SK-N-MC (cell line): ENCODE measurements at regions not wholly inside any gene's neighbourhood (a gene's known extent, or its start where the extent isn't known, plus 50 kb on each side); places are given as distances from the start of the nearest gene placed in this dataset.
"Not testable (repeated sequence)": the region's sequence is repeated elsewhere in the genome, so short reads cannot be mapped to it uniquely, and the experiment has no call there.

Experiments
- DNase-seq: peaks from one replicate; pipeline ENCODE4 v3.0.0-alpha.2; 2011; ENCODE audit warnings: low read depth, low spot score
- H3K27ac ChIP-seq: fragments of 200-600 bp; sonication (generic); 2 replicates; pipeline ENCODE4 v1.5.1; 2016; ENCODE audit warnings: mixed run types
- H3K36me3 ChIP-seq: fragments of 200-600 bp; sonication (generic); 2 replicates; pipeline ENCODE4 v1.6.1; 2017; ENCODE audit warnings: antibody characterized with exemption, low read length, mixed read lengths; ENCODE audit not compliant: insufficient read depth
- H3K4me3 ChIP-seq: fragments of 200-600 bp; sonication (generic); 2 replicates; pipeline ENCODE4 v1.5.1; 2016
- H3K9ac ChIP-seq: fragments of 200-600 bp; sonication (generic); 2 replicates; pipeline ENCODE4 v1.8.0; 2017; ENCODE audit warnings: mixed run types, mixed read lengths; ENCODE audit not compliant: insufficient read length
- H3K9me3 ChIP-seq: fragments of 200-600 bp; sonication (generic); 2 replicates; pipeline ENCODE4 v1.6.1; 2017; ENCODE audit warnings: low read depth, mild to moderate bottlenecking, antibody characterized with exemption, low read length, moderate library complexity, mixed read lengths
- EZH2 ChIP-seq: fragments of 200-600 bp; sonication (generic); IDR thresholded peaks from one replicate; pipeline ENCODE4 v1.6.1; 2017; ENCODE audit warnings: antibody characterized with exemption
- FOXP2 ChIP-seq: optimal IDR thresholded peaks from 2 replicates; pipeline ENCODE3; 2011; ENCODE audit warnings: mild to moderate bottlenecking, moderate library complexity; ENCODE audit not compliant: insufficient read depth; ENCODE audit errors: extremely low read length, control extremely low read depth
- POLR2AphosphoS5 ChIP-seq: IDR thresholded peaks from 2 replicates; pipeline ENCODE4 v1.6.1; 2012; ENCODE audit warnings: mild to moderate bottlenecking, low read depth, low read length, borderline replicate concordance

- no peak overlapping the region for H3K27ac ChIP-seq
- no peak for TF ChIP-seq EZH2
- no peak for TF ChIP-seq FOXP2
- TF ChIP-seq POLR2AphosphoS5: no peak
- no peaks in the 10 kb centered on the region for H3K36me3 ChIP-seq
- DNase-seq: no peak
- no peaks in the 10 kb centered on the region for H3K9me3 ChIP-seq
- H3K4me3 ChIP-seq: no peak overlapping the region
- no peak overlapping the region for H3K9ac ChIP-seq
These were observed 1197.6 kb downstream of the AACS start for GRCh38 chr12:126262829-126263228.

- no peak overlapping the region for H3K27ac ChIP-seq
- H3K9me3 ChIP-seq: no peaks in the 10 kb centered on the region
- no peak overlapping the region for H3K4me3 ChIP-seq
- TF ChIP-seq POLR2AphosphoS5 (no peak), EZH2 (no peak), FOXP2 (no peak)
- H3K9ac ChIP-seq: no peak overlapping the region
- no peaks in the 10 kb centered on the region for H3K36me3 ChIP-seq
- DNase-seq: no peak
These were observed 1203.0 kb downstream of the AACS start for GRCh38 chr12:126268222-126268621.

GRCh38 chr12:126271159-126271558, 1205.9 kb downstream of the AACS start:
- no peak for TF ChIP-seq FOXP2
- TF ChIP-seq POLR2AphosphoS5: no peak
- TF ChIP-seq EZH2: no peak
- H3K4me3 ChIP-seq: no peak overlapping the region
- no peak overlapping the region for H3K9ac ChIP-seq
- DNase-seq: no peak
- H3K36me3 ChIP-seq: no peaks in the 10 kb centered on the region
- no peak overlapping the region for H3K27ac ChIP-seq
- H3K9me3 ChIP-seq: no peaks in the 10 kb centered on the region

- Histone ChIP-seq H3K36me3 (no peaks in the 10 kb centered on the region), H3K27ac (no peak overlapping the region), H3K9ac (no peak overlapping the region), H3K9me3 (no peaks in the 10 kb centered on the region), H3K4me3 (no peak overlapping the region)
- no peak for DNase-seq
- TF ChIP-seq EZH2: no peak
- TF ChIP-seq FOXP2: no peak
These were observed 1217.5 kb downstream of the AACS start for GRCh38 chr12:126282691-126283090.

GRCh38 chr12:126286203-126286602, 1221.0 kb downstream of the AACS start:
- H3K4me3 ChIP-seq: no peak overlapping the region
- no peak for DNase-seq
- no peak for TF ChIP-seq EZH2
- TF ChIP-seq FOXP2: no peak
- no peak for TF ChIP-seq POLR2AphosphoS5
- H3K36me3 ChIP-seq: no peaks in the 10 kb centered on the region
- H3K27ac ChIP-seq: no peak overlapping the region
- H3K9me3 ChIP-seq: no peaks in the 10 kb centered on the region
- H3K9ac ChIP-seq: no peak overlapping the region

- Histone ChIP-seq H3K27ac (no peak overlapping the region), H3K36me3 (no peaks in the 10 kb centered on the region), H3K9me3 (no peaks in the 10 kb centered on the region), H3K4me3 (no peak overlapping the region), H3K9ac (no peak overlapping the region)
- TF ChIP-seq FOXP2 (no peak), EZH2 (no peak), POLR2AphosphoS5 (no peak)
- no peak for DNase-seq
These were observed 1225.2 kb downstream of the AACS start for GRCh38 chr12:126290456-126290855.

GRCh38 chr12:126291987-126292386, 1226.8 kb downstream of the AACS start:
- not testable (repeated sequence) for H3K9me3 ChIP-seq, DNase-seq, H3K9ac ChIP-seq, H3K27ac ChIP-seq, H3K36me3 ChIP-seq, H3K4me3 ChIP-seq

GRCh38 chr12:126295652-126296051, 1230.4 kb downstream of the AACS start:
- H3K9ac ChIP-seq: no peak overlapping the region
- DNase-seq: no peak
- no peak overlapping the region for H3K27ac ChIP-seq
- TF ChIP-seq FOXP2 (no peak), EZH2 (no peak), POLR2AphosphoS5 (no peak)
- no peak overlapping the region for H3K4me3 ChIP-seq
- H3K36me3 ChIP-seq: no peaks in the 10 kb centered on the region
- no peaks in the 10 kb centered on the region for H3K9me3 ChIP-seq

GRCh38 chr12:126309278-126309677, 1244.0 kb downstream of the AACS start:
- no peak overlapping the region for H3K9ac ChIP-seq
- H3K27ac ChIP-seq: no peak overlapping the region
- no peak for DNase-seq
- H3K36me3 ChIP-seq: no peaks in the 10 kb centered on the region
- no peaks in the 10 kb centered on the region for H3K9me3 ChIP-seq
- TF ChIP-seq EZH2: no peak
- no peak for TF ChIP-seq FOXP2
- TF ChIP-seq POLR2AphosphoS5: no peak
- no peak overlapping the region for H3K4me3 ChIP-seq
